Stomach (tissue), 4 donors: ENCODE measurements at regions not wholly inside any gene's neighbourhood (a gene's known extent, or its start where the extent isn't known, plus 50 kb on each side); places are given as distances from the start of the nearest gene placed in this dataset.

Source experiments
- POLR2A ChIP-seq, 4 donors: fragments of 450-650 bp; IDR thresholded peaks; one replicate each; pipeline ENCODE4 v1.6.1; 2016; ENCODE audit warnings: antibody characterized with exemption in 4 of 4, control low read depth in 2 of 4, mild to moderate bottlenecking in 1 of 4, moderate library complexity in 1 of 4
- POLR2AphosphoS5 ChIP-seq, 3 donors: sonication (generic); formaldehyde crosslinking; IDR thresholded peaks; one replicate each; pipeline ENCODE4 v1.6.1; 2016; ENCODE audit warnings: antibody characterized with exemption in 3 of 3
- TF ChIP-seq, protein P1 (sequence below), 7 experiments: fragments of 450-650 bp in 4 of 7; fragments of 200-600 bp in 3 of 7; sonication (generic) in 3 of 7; IDR thresholded peaks; one replicate each; pipeline ENCODE4 v1.5.1; 2016 to 2019; ENCODE audit warnings: antibody characterized with exemption in 7 of 7, control low read depth in 2 of 7, mild to moderate bottlenecking in 1 of 7

DNA sequence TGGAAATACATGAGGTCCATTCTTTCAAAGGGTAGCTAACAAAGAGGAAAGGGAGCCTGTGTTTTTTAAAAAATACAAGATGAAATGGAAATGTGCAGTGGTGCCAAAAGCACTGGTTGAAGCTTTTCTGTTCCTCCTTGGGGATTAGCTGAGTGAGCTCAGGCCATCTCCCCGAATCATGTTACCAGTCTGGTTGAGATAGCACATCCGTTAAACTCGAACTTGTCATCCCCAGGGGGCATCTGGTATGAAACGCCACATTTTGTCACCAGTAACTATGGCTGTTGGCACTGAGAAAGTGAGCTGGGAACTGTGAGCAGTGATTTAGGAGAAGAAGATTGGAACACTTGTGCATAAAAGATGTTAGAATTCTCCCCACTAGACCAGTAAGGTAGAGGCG, 196.2 kb downstream of the SAMD5 start:
- TF ChIP-seq POLR2A (IDR thresholded peaks at IDR 0.05), result no peak
- TF ChIP-seq, protein P1, sequence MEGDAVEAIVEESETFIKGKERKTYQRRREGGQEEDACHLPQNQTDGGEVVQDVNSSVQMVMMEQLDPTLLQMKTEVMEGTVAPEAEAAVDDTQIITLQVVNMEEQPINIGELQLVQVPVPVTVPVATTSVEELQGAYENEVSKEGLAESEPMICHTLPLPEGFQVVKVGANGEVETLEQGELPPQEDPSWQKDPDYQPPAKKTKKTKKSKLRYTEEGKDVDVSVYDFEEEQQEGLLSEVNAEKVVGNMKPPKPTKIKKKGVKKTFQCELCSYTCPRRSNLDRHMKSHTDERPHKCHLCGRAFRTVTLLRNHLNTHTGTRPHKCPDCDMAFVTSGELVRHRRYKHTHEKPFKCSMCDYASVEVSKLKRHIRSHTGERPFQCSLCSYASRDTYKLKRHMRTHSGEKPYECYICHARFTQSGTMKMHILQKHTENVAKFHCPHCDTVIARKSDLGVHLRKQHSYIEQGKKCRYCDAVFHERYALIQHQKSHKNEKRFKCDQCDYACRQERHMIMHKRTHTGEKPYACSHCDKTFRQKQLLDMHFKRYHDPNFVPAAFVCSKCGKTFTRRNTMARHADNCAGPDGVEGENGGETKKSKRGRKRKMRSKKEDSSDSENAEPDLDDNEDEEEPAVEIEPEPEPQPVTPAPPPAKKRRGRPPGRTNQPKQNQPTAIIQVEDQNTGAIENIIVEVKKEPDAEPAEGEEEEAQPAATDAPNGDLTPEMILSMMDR (IDR thresholded peaks at IDR 0.05), result no peak
- no peak for TF ChIP-seq POLR2AphosphoS5 (IDR thresholded peaks at IDR 0.05)
